Mesendoderm (in vitro differentiated cells): ENCODE measurements at regions not wholly inside any gene's neighbourhood (a gene's known extent, or its start where the extent isn't known, plus 50 kb on each side); places are given as distances from the start of the nearest gene placed in this dataset.

Source experiments
- DNase-seq: peaks from one replicate; pipeline ENCODE4 v3.0.0; 2013
- H2AK5ac ChIP-seq: 2 replicates; pipeline ENCODE4 v1.6.1; 2013; ENCODE audit warnings: low read length, inconsistent platforms
- H2BK120ac ChIP-seq: 2 replicates; pipeline ENCODE4 v1.6.1; 2013; ENCODE audit warnings: low read depth, mild to moderate bottlenecking, low read length, moderate library complexity, mixed read lengths
- H2BK15ac ChIP-seq: replicated peaks from 2 replicates; pipeline ENCODE4 v1.6.1; 2013; ENCODE audit warnings: low read depth, mild to moderate bottlenecking, moderate library complexity
- H2BK5ac ChIP-seq: 2 replicates; pipeline ENCODE4 v1.6.1; 2013; ENCODE audit warnings: low read length, inconsistent platforms
- H3K18ac ChIP-seq: 2 replicates; pipeline ENCODE4 v1.6.1; 2013; ENCODE audit warnings: mild to moderate bottlenecking, low read length, mixed read lengths
- H3K23ac ChIP-seq: one replicate; pipeline ENCODE4 v1.6.1; 2013; ENCODE audit warnings: low read length
- H3K27ac ChIP-seq: 2 replicates; pipeline ENCODE4 v1.5.1; 2013; ENCODE audit warnings: low read depth, mild to moderate bottlenecking, inconsistent platforms, low read length, moderate library complexity
- H3K27me3 ChIP-seq: 2 replicates; pipeline ENCODE4 v1.6.1; 2013; ENCODE audit warnings: low read length, control low read depth, mild to moderate bottlenecking, inconsistent platforms; ENCODE audit not compliant: insufficient read depth, poor library complexity
- H3K36me3 ChIP-seq: 2 replicates; pipeline ENCODE4 v1.6.1; 2013; ENCODE audit warnings: low read length, inconsistent platforms; ENCODE audit not compliant: control insufficient read depth, insufficient read depth
- H3K4ac ChIP-seq: one replicate; pipeline ENCODE4 v1.6.1; 2013; ENCODE audit warnings: low read depth, mild to moderate bottlenecking, low read length, moderate library complexity
- H3K4me1 ChIP-seq: 2 replicates; pipeline ENCODE4 v1.6.1; 2013; ENCODE audit warnings: low read depth, low read length, inconsistent platforms; ENCODE audit not compliant: control insufficient read depth
- H3K4me2 ChIP-seq: 2 replicates; pipeline ENCODE4 v1.6.1; 2013; ENCODE audit warnings: low read length
- H3K4me3 ChIP-seq: 2 replicates; pipeline ENCODE4 v1.5.1; 2013; ENCODE audit warnings: mild to moderate bottlenecking, low read length
- H3K56ac ChIP-seq: one replicate; pipeline ENCODE4 v1.6.1; 2013; ENCODE audit warnings: low read length
- H3K79me1 ChIP-seq: 2 replicates; pipeline ENCODE4 v1.6.1; 2013; ENCODE audit warnings: low read length, inconsistent platforms
- H3K79me2 ChIP-seq: 2 replicates; pipeline ENCODE4 v1.6.1; 2013; ENCODE audit warnings: mild to moderate bottlenecking, low read length; ENCODE audit not compliant: control insufficient read depth, insufficient read depth
- H3K9ac ChIP-seq: 2 replicates; pipeline ENCODE4 v1.6.1; 2013; ENCODE audit warnings: low read length, inconsistent platforms
- H4K5ac ChIP-seq: one replicate; pipeline ENCODE4 v1.6.1; 2013; ENCODE audit warnings: low read length
- H4K8ac ChIP-seq: one replicate; pipeline ENCODE4 v1.6.1; 2013; ENCODE audit warnings: low read depth, mild to moderate bottlenecking, control low read depth, low read length, moderate library complexity
- WGBS: extraction: QIAGEN DNeasy Blood & Tissue Kit; methylation state at CpG from one replicate; pipeline ENCODE4 v1.1.7; 2013; ENCODE audit warnings: low lambda C conversion rate, missing lambda C conversion rate; ENCODE audit not compliant: insufficient coverage; ENCODE audit errors: extremely low coverage; 5-methylcytosine and 5-hydroxymethylcytosine counted together

DNA sequence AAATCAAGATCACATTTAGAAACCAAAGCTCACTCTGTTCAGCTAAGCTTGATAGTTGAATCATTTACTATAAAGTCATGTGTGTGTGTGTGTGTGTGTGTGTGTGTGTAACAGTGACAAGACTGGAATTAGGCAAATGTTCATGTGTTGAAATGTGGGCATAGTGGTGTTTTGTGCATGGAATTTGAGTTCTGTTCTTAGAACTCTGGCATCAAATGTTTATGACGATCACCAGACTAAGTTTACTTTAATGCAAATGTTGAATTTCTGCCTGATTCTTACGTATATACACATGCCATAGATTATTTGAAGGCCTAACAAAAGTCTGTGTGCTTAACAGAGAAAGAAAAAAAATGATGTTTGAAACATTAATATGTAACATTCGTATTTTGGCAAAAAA, 72.8 kb upstream of the COL5A1 start:
- Histone ChIP-seq H3K79me1 (no peaks in the 10 kb centered on the region), H2AK5ac (no peak overlapping the region), H2BK5ac (no peak overlapping the region), H3K27ac (no peak overlapping the region), H2BK15ac (no peak overlapping the region), H3K79me2 (no peaks in the 10 kb centered on the region), H3K36me3 (no peaks in the 10 kb centered on the region), H4K5ac (no peak overlapping the region), H3K4me2 (no peak overlapping the region), H3K23ac (no peak overlapping the region), H3K4me1 (no peaks in the 10 kb centered on the region), H3K4me3 (no peak overlapping the region), H3K9ac (no peak overlapping the region), H2BK120ac (no peak overlapping the region), H3K18ac (no peak overlapping the region), H3K27me3 (no peaks in the 10 kb centered on the region), H4K8ac (no peak overlapping the region), H3K4ac (no peak overlapping the region), H3K56ac (no peak overlapping the region)
- WGBS = no CpG with 5 or more reads among the region's 3 CpGs
- no peak for DNase-seq

- Histone ChIP-seq H3K4me2 (no peak overlapping the region), H3K4me3 (no peak overlapping the region), H3K79me1 (no peaks in the 10 kb centered on the region), H3K27me3 (no peaks in the 10 kb centered on the region), H2BK5ac (no peak overlapping the region), H3K4ac (no peak overlapping the region), H3K36me3 (no peaks in the 10 kb centered on the region), H3K27ac (no peak overlapping the region), H2BK15ac (no peak overlapping the region), H3K23ac (no peak overlapping the region), H4K5ac (no peak overlapping the region), H2AK5ac (no peak overlapping the region), H3K4me1 (no peaks in the 10 kb centered on the region), H3K18ac (no peak overlapping the region), H4K8ac (no peak overlapping the region), H3K56ac (no peak overlapping the region), H3K79me2 (no peaks in the 10 kb centered on the region), H3K9ac (no peak overlapping the region), H2BK120ac (no peak overlapping the region)
- no CpG with 5 or more reads among the region's 7 CpGs for WGBS
- DNase-seq = no peak
Observed at GRCh38 chr9:134569626-134570025, 72.0 kb upstream of the COL5A1 start.

DNA sequence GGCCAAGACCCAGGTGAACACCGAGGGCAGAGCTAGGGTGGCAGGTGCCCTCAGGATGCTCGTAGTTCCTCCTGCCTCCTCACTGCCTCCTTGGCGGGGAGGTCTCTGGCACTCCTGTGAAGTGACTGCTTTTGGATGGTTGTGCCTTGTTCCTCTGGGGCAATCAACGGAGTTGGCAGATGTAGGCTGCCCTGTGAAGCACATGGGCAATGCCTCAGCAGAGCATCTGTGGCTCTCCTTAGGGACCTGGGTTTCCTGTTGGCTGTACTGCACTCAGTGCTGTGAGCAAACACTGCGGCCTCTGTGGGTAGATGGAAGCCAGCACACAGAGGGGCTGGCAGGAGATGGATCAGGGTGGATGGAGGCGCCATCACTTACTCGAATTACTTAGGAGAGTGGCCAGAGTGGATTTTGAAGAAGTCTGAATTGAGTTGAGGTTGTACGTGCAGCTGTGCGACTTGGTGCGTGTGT, 71.4 kb upstream of the COL5A1 start:
- H3K4ac ChIP-seq = no peak overlapping the region
- no CpG with 5 or more reads among the region's 10 CpGs for WGBS
- H2AK5ac ChIP-seq = no peak overlapping the region
- H3K79me1 ChIP-seq = no peaks in the 10 kb centered on the region
- no peaks in the 10 kb centered on the region for H3K79me2 ChIP-seq
- H3K27ac ChIP-seq = no peak overlapping the region
- H2BK5ac ChIP-seq = no peak overlapping the region
- no peaks in the 10 kb centered on the region for H3K27me3 ChIP-seq
- no peaks in the 10 kb centered on the region for H3K4me1 ChIP-seq
- no peak overlapping the region for H3K23ac ChIP-seq
- no peak overlapping the region for H4K8ac ChIP-seq
- no peak overlapping the region for H3K56ac ChIP-seq
- no peaks in the 10 kb centered on the region for H3K36me3 ChIP-seq
- no peak overlapping the region for H2BK120ac ChIP-seq
- no peak overlapping the region for H3K9ac ChIP-seq
- no peak for DNase-seq
- H4K5ac ChIP-seq = no peak overlapping the region
- H2BK15ac ChIP-seq = no peak overlapping the region
- H3K4me3 ChIP-seq = no peak overlapping the region
- no peak overlapping the region for H3K18ac ChIP-seq
- H3K4me2 ChIP-seq = no peak overlapping the region

DNA sequence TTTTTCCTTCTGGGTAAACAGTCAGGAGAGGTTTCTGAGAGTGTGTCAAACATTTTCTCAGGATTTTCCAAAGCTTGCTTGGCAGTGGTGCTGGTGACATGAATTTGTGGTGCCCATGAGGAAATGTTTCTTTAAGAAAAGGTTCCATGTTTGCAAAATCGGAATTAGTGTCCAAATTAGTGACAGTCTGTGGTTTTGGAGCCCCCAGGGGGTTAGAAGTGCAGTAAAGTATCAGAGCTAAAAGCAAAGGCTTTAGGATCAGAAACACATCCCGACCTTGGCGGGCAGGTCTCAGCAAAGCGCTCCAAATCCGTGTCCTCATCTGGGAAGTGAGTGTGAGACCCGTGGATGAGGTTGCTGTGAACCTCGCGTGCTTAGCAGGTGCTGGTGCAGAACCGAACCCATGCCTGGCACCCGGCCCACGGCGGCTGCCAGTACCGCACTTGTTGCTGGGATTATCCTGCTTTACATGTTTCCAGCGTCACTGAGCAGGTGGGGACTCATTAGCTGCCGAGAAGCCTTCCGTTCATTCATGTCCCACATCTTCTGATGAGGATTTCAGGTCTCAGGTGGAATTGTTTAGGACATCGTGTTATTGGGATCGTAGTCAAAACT, 70.8 kb upstream of the COL5A1 start:
- Histone ChIP-seq H3K27ac (no peak overlapping the region), H3K4me1 (no peaks in the 10 kb centered on the region), H4K8ac (no peak overlapping the region), H3K27me3 (no peaks in the 10 kb centered on the region), H3K18ac (no peak overlapping the region), H2BK120ac (no peak overlapping the region), H3K36me3 (no peaks in the 10 kb centered on the region), H2BK5ac (no peak overlapping the region), H3K9ac (no peak overlapping the region), H3K23ac (no peak overlapping the region), H2AK5ac (no peak overlapping the region), H3K4ac (no peak overlapping the region), H4K5ac (no peak overlapping the region), H3K79me2 (no peaks in the 10 kb centered on the region), H3K79me1 (no peaks in the 10 kb centered on the region), H2BK15ac (no peak overlapping the region), H3K4me2 (no peak overlapping the region), H3K4me3 (no peak overlapping the region), H3K56ac (no peak overlapping the region)
- WGBS = no CpG with 5 or more reads among the region's 18 CpGs
- DNase-seq = no peak

- no peak overlapping the region for H3K9ac ChIP-seq
- no peaks in the 10 kb centered on the region for H3K4me1 ChIP-seq
- H3K27me3 ChIP-seq = no peaks in the 10 kb centered on the region
- no peak overlapping the region for H3K56ac ChIP-seq
- no peaks in the 10 kb centered on the region for H3K79me1 ChIP-seq
- H2BK5ac ChIP-seq = no peak overlapping the region
- H3K18ac ChIP-seq = no peak overlapping the region
- no peaks in the 10 kb centered on the region for H3K36me3 ChIP-seq
- H2BK15ac ChIP-seq = no peak overlapping the region
- H3K27ac ChIP-seq = no peak overlapping the region
- H3K4me2 ChIP-seq = no peak overlapping the region
- WGBS = no CpG with 5 or more reads among the region's 12 CpGs
- no peaks in the 10 kb centered on the region for H3K79me2 ChIP-seq
- H3K4me3 ChIP-seq = no peak overlapping the region
- DNase-seq = no peak
- no peak overlapping the region for H4K8ac ChIP-seq
- H2AK5ac ChIP-seq = no peak overlapping the region
- no peak overlapping the region for H3K4ac ChIP-seq
- H2BK120ac ChIP-seq = no peak overlapping the region
- H3K23ac ChIP-seq = no peak overlapping the region
- no peak overlapping the region for H4K5ac ChIP-seq
Observed at GRCh38 chr9:134571326-134571931, 70.2 kb upstream of the COL5A1 start.
